ENCODE measurements at regions not wholly inside any gene's neighbourhood (a gene's known extent, or its start where the extent isn't known, plus 50 kb on each side); places are given as distances from the start of the nearest gene placed in this dataset.

DNA sequence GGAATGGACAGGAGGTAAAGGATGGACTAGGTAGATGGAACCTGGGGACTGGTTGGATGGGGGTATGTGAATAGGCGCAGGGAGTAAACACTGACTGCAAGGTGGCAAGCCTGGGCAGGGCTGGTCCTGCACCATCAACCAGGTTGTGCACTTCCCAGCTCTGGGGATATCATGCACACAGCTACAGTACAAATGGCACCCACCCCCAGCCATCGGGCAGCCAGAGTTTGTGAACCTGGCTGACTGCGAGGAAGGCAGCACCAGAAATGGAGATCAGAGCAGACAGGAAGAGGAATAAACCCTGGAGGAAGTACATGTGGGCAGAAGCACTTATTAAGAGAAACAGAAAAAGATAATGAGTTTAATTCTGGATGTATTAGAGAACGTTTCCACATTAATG lies 229.1 kb downstream of the ESM1 start:
- TF ChIP-seq TAF1 (IDR thresholded peaks at IDR 0.05; ENCODE audit: borderline replicate concordance, insufficient read depth, low read length) (no peak), FOXP2 (optimal IDR thresholded peaks at IDR 0.05; ENCODE audit: borderline replicate concordance, extremely low read depth, extremely low read length, insufficient read depth) (no peak), POLR2AphosphoS5 (IDR thresholded peaks at IDR 0.05; ENCODE audit: low read depth, low read length) (no peak), SIN3A (IDR thresholded peaks at IDR 0.05; ENCODE audit: borderline replicate concordance, insufficient read depth, low read length) (no peak)
- TF ChIP-seq, protein P1, sequence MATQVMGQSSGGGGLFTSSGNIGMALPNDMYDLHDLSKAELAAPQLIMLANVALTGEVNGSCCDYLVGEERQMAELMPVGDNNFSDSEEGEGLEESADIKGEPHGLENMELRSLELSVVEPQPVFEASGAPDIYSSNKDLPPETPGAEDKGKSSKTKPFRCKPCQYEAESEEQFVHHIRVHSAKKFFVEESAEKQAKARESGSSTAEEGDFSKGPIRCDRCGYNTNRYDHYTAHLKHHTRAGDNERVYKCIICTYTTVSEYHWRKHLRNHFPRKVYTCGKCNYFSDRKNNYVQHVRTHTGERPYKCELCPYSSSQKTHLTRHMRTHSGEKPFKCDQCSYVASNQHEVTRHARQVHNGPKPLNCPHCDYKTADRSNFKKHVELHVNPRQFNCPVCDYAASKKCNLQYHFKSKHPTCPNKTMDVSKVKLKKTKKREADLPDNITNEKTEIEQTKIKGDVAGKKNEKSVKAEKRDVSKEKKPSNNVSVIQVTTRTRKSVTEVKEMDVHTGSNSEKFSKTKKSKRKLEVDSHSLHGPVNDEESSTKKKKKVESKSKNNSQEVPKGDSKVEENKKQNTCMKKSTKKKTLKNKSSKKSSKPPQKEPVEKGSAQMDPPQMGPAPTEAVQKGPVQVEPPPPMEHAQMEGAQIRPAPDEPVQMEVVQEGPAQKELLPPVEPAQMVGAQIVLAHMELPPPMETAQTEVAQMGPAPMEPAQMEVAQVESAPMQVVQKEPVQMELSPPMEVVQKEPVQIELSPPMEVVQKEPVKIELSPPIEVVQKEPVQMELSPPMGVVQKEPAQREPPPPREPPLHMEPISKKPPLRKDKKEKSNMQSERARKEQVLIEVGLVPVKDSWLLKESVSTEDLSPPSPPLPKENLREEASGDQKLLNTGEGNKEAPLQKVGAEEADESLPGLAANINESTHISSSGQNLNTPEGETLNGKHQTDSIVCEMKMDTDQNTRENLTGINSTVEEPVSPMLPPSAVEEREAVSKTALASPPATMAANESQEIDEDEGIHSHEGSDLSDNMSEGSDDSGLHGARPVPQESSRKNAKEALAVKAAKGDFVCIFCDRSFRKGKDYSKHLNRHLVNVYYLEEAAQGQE (IDR thresholded peaks at IDR 0.05; ENCODE audit: insufficient read depth in 1 of 2, low read depth in 2 of 2, low read length in 2 of 2) = no peak

DNA sequence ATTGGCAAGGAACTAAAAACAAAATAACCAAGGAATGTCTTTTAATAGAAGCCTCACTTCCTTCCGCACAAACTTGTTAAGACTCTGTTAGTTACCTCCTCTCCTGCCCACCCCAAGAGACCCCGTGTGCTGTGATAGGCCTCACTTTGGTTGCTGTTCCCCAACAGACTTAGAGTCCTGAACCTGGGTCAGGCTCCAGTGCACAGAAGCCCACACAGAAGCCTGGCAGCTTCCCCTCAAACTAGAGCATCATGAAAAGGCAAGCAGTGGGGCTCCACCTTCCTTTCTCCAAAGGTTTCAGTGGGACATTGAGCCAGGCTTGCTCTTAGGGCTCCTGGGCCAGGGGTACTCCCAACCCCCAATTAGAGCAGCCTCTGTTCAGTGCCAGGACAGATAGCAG lies 230.5 kb downstream of the ESM1 start:
- no peak for TF ChIP-seq TAF1 (IDR thresholded peaks at IDR 0.05; ENCODE audit: borderline replicate concordance, insufficient read depth, low read length)
- TF ChIP-seq POLR2AphosphoS5 (IDR thresholded peaks at IDR 0.05; ENCODE audit: low read depth, low read length) = no peak
- TF ChIP-seq, protein P1 (IDR thresholded peaks at IDR 0.05; ENCODE audit: insufficient read depth in 1 of 2, low read depth in 2 of 2, low read length in 2 of 2) = no peak
- TF ChIP-seq SIN3A (IDR thresholded peaks at IDR 0.05; ENCODE audit: borderline replicate concordance, insufficient read depth, low read length) = no peak
- no peak for TF ChIP-seq FOXP2 (optimal IDR thresholded peaks at IDR 0.05; ENCODE audit: borderline replicate concordance, extremely low read depth, extremely low read length, insufficient read depth)

DNA sequence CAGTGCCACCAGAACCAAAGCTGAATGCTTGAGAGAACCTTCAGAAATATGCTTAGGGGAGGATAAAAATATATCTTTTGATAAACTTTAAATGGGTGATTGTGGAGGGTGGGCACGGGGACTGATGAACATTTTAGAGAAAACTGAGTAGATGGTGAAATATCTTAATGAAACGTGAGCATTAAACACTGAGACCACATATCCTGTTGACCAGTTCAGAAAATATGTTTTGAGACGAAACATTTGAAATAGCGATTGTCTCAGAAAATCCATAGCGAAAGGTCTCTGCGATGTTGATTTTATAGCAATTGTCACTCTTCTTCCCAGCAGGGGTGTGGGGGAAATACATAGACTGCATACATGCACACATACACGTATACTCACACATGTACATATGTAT lies 231.0 kb downstream of the ESM1 start:
- TF ChIP-seq POLR2AphosphoS5 (IDR thresholded peaks at IDR 0.05; ENCODE audit: low read depth, low read length) (no peak), SIN3A (IDR thresholded peaks at IDR 0.05; ENCODE audit: borderline replicate concordance, insufficient read depth, low read length) (no peak)
- TF ChIP-seq, protein P1 (IDR thresholded peaks at IDR 0.05; ENCODE audit: insufficient read depth in 1 of 2, low read depth in 2 of 2, low read length in 2 of 2) = no peak

DNA sequence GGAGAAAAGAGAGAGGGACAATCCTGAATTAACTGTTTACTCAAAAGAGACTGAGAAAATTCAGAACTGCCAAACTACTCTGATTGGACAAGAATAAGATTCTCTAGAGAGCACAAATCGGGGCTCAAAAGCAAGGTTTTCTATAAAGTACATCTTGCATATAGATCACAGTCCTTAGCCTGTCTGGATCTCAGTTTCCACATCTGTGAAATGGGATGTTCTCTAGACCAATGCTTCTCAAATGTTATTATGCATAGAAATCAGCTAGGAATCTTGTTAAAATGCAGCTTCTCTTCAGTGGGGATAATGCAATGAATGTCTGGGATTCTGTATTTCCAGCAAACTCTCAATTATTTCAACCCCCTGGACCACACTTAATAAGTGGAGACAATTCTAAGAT lies 231.6 kb downstream of the ESM1 start:
- TF ChIP-seq, protein P1 (IDR thresholded peaks at IDR 0.05; ENCODE audit: insufficient read depth in 1 of 2, low read depth in 2 of 2, low read length in 2 of 2) = no peak
- TF ChIP-seq SIN3A (IDR thresholded peaks at IDR 0.05; ENCODE audit: borderline replicate concordance, insufficient read depth, low read length) = no peak
- TF ChIP-seq POLR2AphosphoS5 (IDR thresholded peaks at IDR 0.05; ENCODE audit: low read depth, low read length) = no peak
- no peak for TF ChIP-seq FOXP2 (optimal IDR thresholded peaks at IDR 0.05; ENCODE audit: borderline replicate concordance, extremely low read depth, extremely low read length, insufficient read depth)
- TF ChIP-seq TAF1 (IDR thresholded peaks at IDR 0.05; ENCODE audit: borderline replicate concordance, insufficient read depth, low read length) = no peak

DNA sequence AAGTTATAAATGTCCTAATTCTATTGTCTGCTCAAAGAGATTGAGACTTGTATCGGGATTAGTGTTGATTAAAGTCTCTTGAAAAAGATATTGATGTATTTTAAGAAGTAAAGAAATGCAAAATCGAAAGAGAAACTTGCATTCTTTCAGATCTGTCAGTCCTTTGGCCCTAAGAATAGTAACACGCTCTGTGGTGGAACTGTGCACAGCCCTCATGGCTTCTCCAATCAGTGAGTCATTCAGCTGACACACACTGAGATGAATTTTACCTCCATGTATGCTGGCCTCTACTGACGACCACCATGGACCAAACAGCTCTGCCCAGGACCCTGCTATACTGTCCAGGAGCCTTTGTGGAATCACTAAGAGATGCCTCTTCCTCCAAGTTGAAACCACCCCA lies 232.4 kb downstream of the ESM1 start:
- TF ChIP-seq TAF1 (IDR thresholded peaks at IDR 0.05; ENCODE audit: borderline replicate concordance, insufficient read depth, low read length) (no peak), FOXP2 (optimal IDR thresholded peaks at IDR 0.05; ENCODE audit: borderline replicate concordance, extremely low read depth, extremely low read length, insufficient read depth) (no peak), POLR2AphosphoS5 (IDR thresholded peaks at IDR 0.05; ENCODE audit: low read depth, low read length) (no peak)

Data from PFSK-1 (cell line).